ENCODE measurements at regions not wholly inside any gene's neighbourhood (a gene's known extent, or its start where the extent isn't known, plus 50 kb on each side); places are given as distances from the start of the nearest gene placed in this dataset.
A peak's percentile ranks its signal among the peaks of the same experiment; 100 is the strongest.

DNA sequence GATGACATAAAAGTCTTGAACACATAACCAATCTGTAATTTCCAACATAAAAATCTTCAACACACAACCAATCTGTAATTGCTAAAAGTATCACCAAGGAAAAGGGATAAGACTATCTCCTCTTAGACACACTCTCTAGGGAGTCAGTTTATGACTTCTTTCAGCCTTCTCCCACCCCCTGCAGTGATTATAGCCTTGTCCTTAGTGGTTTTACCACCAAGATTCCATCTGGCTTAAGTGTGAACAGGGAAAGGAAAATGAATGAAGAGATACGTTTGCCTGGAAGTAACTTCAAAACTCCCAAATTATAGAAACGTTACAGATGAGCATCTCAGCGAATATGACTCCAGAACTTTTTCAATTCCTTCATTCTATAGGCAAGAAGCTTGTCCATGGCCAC is 136.2 kb upstream of the RASSF8 start:
- no peaks in the 10 kb centered on the region for H3F3A ChIP-seq (ENCODE audit: low read depth)
- H3K4me3 ChIP-seq (ENCODE audit: low read length, poor library complexity, severe bottlenecking), result no peak overlapping the region
- H2AFZ ChIP-seq (ENCODE audit: low read length), result no peak overlapping the region
- no peaks in the 10 kb centered on the region for H3K79me2 ChIP-seq (ENCODE audit: insufficient read depth, low read length)
- no peak overlapping the region for H3K9ac ChIP-seq (ENCODE audit: low read depth, low read length, poor library complexity, severe bottlenecking)
- no peaks in the 10 kb centered on the region for H3K27me3 ChIP-seq (ENCODE audit: insufficient read depth, low read length, poor library complexity, severe bottlenecking)
- no peak overlapping the region for H3K4me2 ChIP-seq (ENCODE audit: low read depth, low read length, poor library complexity, severe bottlenecking)
- no peaks in the 10 kb centered on the region for H4K20me1 ChIP-seq (ENCODE audit: insufficient read depth, low read length, poor library complexity, severe bottlenecking)
- H3K9me2 ChIP-seq (replicated peaks; ENCODE audit: low read depth, low read length), result no peaks in the 10 kb centered on the region
- no peaks in the 10 kb centered on the region for H3K36me3 ChIP-seq (ENCODE audit: insufficient read depth, low read length)
- peaks cover 3% of the 10 kb centered on the region for H3K4me1 ChIP-seq (ENCODE audit: insufficient read depth, low read length, poor library complexity, severe bottlenecking)
- TF ChIP-seq, protein P1, sequence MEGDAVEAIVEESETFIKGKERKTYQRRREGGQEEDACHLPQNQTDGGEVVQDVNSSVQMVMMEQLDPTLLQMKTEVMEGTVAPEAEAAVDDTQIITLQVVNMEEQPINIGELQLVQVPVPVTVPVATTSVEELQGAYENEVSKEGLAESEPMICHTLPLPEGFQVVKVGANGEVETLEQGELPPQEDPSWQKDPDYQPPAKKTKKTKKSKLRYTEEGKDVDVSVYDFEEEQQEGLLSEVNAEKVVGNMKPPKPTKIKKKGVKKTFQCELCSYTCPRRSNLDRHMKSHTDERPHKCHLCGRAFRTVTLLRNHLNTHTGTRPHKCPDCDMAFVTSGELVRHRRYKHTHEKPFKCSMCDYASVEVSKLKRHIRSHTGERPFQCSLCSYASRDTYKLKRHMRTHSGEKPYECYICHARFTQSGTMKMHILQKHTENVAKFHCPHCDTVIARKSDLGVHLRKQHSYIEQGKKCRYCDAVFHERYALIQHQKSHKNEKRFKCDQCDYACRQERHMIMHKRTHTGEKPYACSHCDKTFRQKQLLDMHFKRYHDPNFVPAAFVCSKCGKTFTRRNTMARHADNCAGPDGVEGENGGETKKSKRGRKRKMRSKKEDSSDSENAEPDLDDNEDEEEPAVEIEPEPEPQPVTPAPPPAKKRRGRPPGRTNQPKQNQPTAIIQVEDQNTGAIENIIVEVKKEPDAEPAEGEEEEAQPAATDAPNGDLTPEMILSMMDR (conservative IDR thresholded peaks at IDR 0.05; ENCODE audit: low read length), result no peak
- no peaks in the 10 kb centered on the region for H3K9me3 ChIP-seq (ENCODE audit: insufficient read depth, low read depth, low read length)

DNA sequence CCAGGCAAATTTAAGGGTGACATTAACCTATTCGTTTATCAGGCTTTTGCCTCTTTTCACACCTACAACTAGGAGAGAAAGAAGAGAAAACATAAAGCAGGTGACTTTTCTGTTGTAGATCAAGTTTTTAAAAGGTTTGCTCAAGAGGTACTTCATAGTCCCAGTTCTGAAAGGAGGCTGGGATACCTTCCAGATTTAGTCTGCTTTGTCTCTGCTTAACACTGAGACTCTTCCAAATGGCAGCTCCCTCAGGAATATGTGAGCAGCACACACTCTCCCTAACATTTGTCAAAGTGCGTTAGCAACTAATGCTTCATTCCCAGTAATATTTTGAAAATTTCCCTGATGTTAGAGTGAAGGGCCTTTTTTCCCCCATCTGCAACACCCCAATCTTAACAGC is 133.7 kb upstream of the RASSF8 start:
- Histone ChIP-seq H2AFZ (ENCODE audit: low read length) (no peak overlapping the region), H3K9ac (ENCODE audit: low read depth, low read length, poor library complexity, severe bottlenecking) (no peak overlapping the region)

DNA sequence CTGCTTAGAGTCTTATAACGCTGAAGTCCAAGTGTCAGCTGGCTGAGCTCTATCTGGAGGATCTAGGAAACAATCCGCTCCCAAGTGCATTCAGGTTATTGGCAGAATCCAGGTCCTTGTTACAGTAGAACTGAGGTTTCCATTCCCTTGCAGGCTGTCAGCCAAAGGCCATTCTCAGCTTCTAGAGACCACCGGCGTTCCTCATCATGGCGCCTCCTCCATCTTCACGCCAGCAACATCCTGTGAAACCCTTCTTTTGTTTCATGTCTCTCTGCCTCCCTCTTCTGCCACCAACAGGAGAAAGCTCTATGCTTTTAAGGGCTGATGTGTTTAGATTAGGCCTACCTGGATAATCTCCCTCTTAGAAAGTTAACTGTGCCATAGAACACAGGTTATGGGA is 133.0 kb upstream of the RASSF8 start:
- Histone ChIP-seq H3K4me1 (ENCODE audit: insufficient read depth, low read length, poor library complexity, severe bottlenecking) (no peaks in the 10 kb centered on the region), H4K20me1 (ENCODE audit: insufficient read depth, low read length, poor library complexity, severe bottlenecking) (no peaks in the 10 kb centered on the region), H3K9me2 (replicated peaks; ENCODE audit: low read depth, low read length) (no peaks in the 10 kb centered on the region), H2AFZ (ENCODE audit: low read length) (no peak overlapping the region), H3K27me3 (ENCODE audit: insufficient read depth, low read length, poor library complexity, severe bottlenecking) (no peaks in the 10 kb centered on the region), H3K36me3 (ENCODE audit: insufficient read depth, low read length) (no peaks in the 10 kb centered on the region), H3F3A (ENCODE audit: low read depth) (no peaks in the 10 kb centered on the region), H3K4me3 (ENCODE audit: low read length, poor library complexity, severe bottlenecking) (no peak overlapping the region), H3K4me2 (ENCODE audit: low read depth, low read length, poor library complexity, severe bottlenecking) (no peak overlapping the region), H3K9me3 (ENCODE audit: insufficient read depth, low read depth, low read length) (no peaks in the 10 kb centered on the region), H3K9ac (ENCODE audit: low read depth, low read length, poor library complexity, severe bottlenecking) (no peak overlapping the region), H3K79me2 (ENCODE audit: insufficient read depth, low read length) (no peaks in the 10 kb centered on the region)
- TF ChIP-seq EZH2phosphoT487 (IDR thresholded peaks at IDR 0.05; ENCODE audit: borderline replicate concordance), result no peak
- TF ChIP-seq, protein P1 (conservative IDR thresholded peaks at IDR 0.05; ENCODE audit: low read length), result peak; percentile 38

More for the DNA sequence above, 133.7 kb upstream of the RASSF8 start:
- no peaks in the 10 kb centered on the region for H3K79me2 ChIP-seq (ENCODE audit: insufficient read depth, low read length)
- H3K9me2 ChIP-seq (replicated peaks; ENCODE audit: low read depth, low read length), result no peaks in the 10 kb centered on the region
- TF ChIP-seq EZH2phosphoT487 (IDR thresholded peaks at IDR 0.05; ENCODE audit: borderline replicate concordance), result no peak
- TF ChIP-seq, protein P1 (conservative IDR thresholded peaks at IDR 0.05; ENCODE audit: low read length), result no peak
- no peaks in the 10 kb centered on the region for H3K36me3 ChIP-seq (ENCODE audit: insufficient read depth, low read length)
- H3K4me1 ChIP-seq (ENCODE audit: insufficient read depth, low read length, poor library complexity, severe bottlenecking), result no peaks in the 10 kb centered on the region
- no peaks in the 10 kb centered on the region for H3F3A ChIP-seq (ENCODE audit: low read depth)
- H3K27me3 ChIP-seq (ENCODE audit: insufficient read depth, low read length, poor library complexity, severe bottlenecking), result no peaks in the 10 kb centered on the region
- no peaks in the 10 kb centered on the region for H3K9me3 ChIP-seq (ENCODE audit: insufficient read depth, low read depth, low read length)
- no peaks in the 10 kb centered on the region for H4K20me1 ChIP-seq (ENCODE audit: insufficient read depth, low read length, poor library complexity, severe bottlenecking)
- H3K4me2 ChIP-seq (ENCODE audit: low read depth, low read length, poor library complexity, severe bottlenecking), result no peak overlapping the region
- H3K4me3 ChIP-seq (ENCODE audit: low read length, poor library complexity, severe bottlenecking), result no peak overlapping the region

Measured in Loucy (cell line).